ENCODE measurements at regions not wholly inside any gene's neighbourhood (a gene's known extent, or its start where the extent isn't known, plus 50 kb on each side); places are given as distances from the start of the nearest gene placed in this dataset.

- Histone ChIP-seq H3K36me3 (ENCODE audit: control insufficient read depth, insufficient read depth, low read length) (no peaks in the 10 kb centered on the region), H3K27ac (ENCODE audit: insufficient read depth, low read depth, low read length, poor library complexity, severe bottlenecking) (no peak overlapping the region), H3K9me3 (ENCODE audit: control insufficient read depth, low read length) (no peaks in the 10 kb centered on the region), H3K4me3 (ENCODE audit: insufficient read depth, low read depth, low read length) (no peak overlapping the region), H3K27me3 (ENCODE audit: control insufficient read depth, insufficient read depth, low read length, poor library complexity, severe bottlenecking) (no peaks in the 10 kb centered on the region), H3K4me1 (ENCODE audit: control insufficient read depth, insufficient read depth, low read length) (no peaks in the 10 kb centered on the region)
- 96 to 98% methylated on average over 2 of the region's 2 CpGs for WGBS, 2 experiments
Observed at GRCh38 chr12:5176036-5176435, 132.4 kb downstream of the KCNA5 start.

- no peak overlapping the region for H3K27ac ChIP-seq (ENCODE audit: insufficient read depth, low read depth, low read length, poor library complexity, severe bottlenecking)
- H3K36me3 ChIP-seq (ENCODE audit: control insufficient read depth, insufficient read depth, low read length), result no peaks in the 10 kb centered on the region
- no peaks in the 10 kb centered on the region for H3K9me3 ChIP-seq (ENCODE audit: control insufficient read depth, low read length)
- H3K4me1 ChIP-seq (ENCODE audit: control insufficient read depth, insufficient read depth, low read length), result no peaks in the 10 kb centered on the region
- WGBS, 2 experiments, result 61 to 63% methylated on average over 3 of the region's 3 CpGs
- no peak overlapping the region for H3K4me3 ChIP-seq (ENCODE audit: insufficient read depth, low read depth, low read length)
- H3K27me3 ChIP-seq (ENCODE audit: control insufficient read depth, insufficient read depth, low read length, poor library complexity, severe bottlenecking), result no peaks in the 10 kb centered on the region
Observed at GRCh38 chr12:5177096-5177495, 133.4 kb downstream of the KCNA5 start.

DNA sequence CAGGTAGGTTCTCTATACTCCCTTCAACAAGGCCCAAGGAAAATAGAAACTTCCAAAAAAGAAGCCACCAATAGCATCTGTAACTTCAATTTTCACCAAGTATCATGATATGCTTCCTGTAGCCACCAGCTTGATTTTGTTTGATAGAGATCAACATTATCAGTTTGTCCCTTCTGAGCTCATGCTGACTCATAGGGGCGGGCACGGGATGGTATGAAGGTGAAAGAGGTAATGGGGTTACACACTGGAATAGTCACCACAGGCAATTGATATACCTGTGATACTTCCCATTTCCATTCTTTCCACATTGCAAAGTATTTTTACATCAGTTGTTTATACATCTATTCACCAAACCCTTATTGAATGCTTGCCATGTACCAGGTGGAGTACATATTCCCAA is 134.1 kb downstream of the KCNA5 start:
- 95 to 100% methylated on average over 2 of the region's 2 CpGs for WGBS, 2 experiments
- Histone ChIP-seq H3K4me3 (ENCODE audit: insufficient read depth, low read depth, low read length) (no peak overlapping the region), H3K36me3 (ENCODE audit: control insufficient read depth, insufficient read depth, low read length) (no peaks in the 10 kb centered on the region), H3K27ac (ENCODE audit: insufficient read depth, low read depth, low read length, poor library complexity, severe bottlenecking) (no peak overlapping the region), H3K27me3 (ENCODE audit: control insufficient read depth, insufficient read depth, low read length, poor library complexity, severe bottlenecking) (no peaks in the 10 kb centered on the region), H3K9me3 (ENCODE audit: control insufficient read depth, low read length) (no peaks in the 10 kb centered on the region), H3K4me1 (ENCODE audit: control insufficient read depth, insufficient read depth, low read length) (no peaks in the 10 kb centered on the region)

DNA sequence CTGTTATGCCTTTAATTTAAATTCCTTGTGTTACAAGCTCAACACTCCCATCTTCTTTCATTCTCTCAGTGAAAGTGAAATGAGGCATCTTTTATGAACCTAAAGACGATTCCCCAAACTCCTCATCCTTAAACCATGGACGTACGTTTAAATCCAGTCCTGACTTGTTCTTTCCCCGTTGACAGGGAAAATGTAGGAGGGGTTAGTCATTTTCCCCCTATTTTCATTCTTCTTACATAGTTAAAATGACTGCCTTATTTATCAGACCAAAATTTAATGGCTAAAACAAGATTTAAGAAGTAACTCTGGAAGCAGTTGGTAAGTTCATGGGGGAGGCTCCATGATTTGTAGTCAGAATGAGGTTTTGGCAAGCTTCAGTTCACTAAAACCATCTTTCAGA is 134.9 kb downstream of the KCNA5 start:
- Histone ChIP-seq H3K9me3 (ENCODE audit: control insufficient read depth, low read length) (no peaks in the 10 kb centered on the region), H3K36me3 (ENCODE audit: control insufficient read depth, insufficient read depth, low read length) (no peaks in the 10 kb centered on the region), H3K4me3 (ENCODE audit: insufficient read depth, low read depth, low read length) (no peak overlapping the region), H3K27me3 (ENCODE audit: control insufficient read depth, insufficient read depth, low read length, poor library complexity, severe bottlenecking) (no peaks in the 10 kb centered on the region), H3K4me1 (ENCODE audit: control insufficient read depth, insufficient read depth, low read length) (no peaks in the 10 kb centered on the region), H3K27ac (ENCODE audit: insufficient read depth, low read depth, low read length, poor library complexity, severe bottlenecking) (no peak overlapping the region)
- 99 to 100% methylated on average over 1 to 4 of the region's 4 CpGs for WGBS, 2 experiments

- no peak overlapping the region for H3K4me3 ChIP-seq (ENCODE audit: insufficient read depth, low read depth, low read length)
- no peaks in the 10 kb centered on the region for H3K36me3 ChIP-seq (ENCODE audit: control insufficient read depth, insufficient read depth, low read length)
- 97 to 98% methylated on average over 5 of the region's 5 CpGs for WGBS, 2 experiments
- H3K27me3 ChIP-seq (ENCODE audit: control insufficient read depth, insufficient read depth, low read length, poor library complexity, severe bottlenecking), result no peaks in the 10 kb centered on the region
- H3K27ac ChIP-seq (ENCODE audit: insufficient read depth, low read depth, low read length, poor library complexity, severe bottlenecking), result no peak overlapping the region
- no peaks in the 10 kb centered on the region for H3K4me1 ChIP-seq (ENCODE audit: control insufficient read depth, insufficient read depth, low read length)
- no peaks in the 10 kb centered on the region for H3K9me3 ChIP-seq (ENCODE audit: control insufficient read depth, low read length)
Observed at GRCh38 chr12:5180496-5180895, 136.8 kb downstream of the KCNA5 start.

GRCh38 chr12:5184186-5184585 is 140.5 kb downstream of the KCNA5 start:
- H3K4me3 ChIP-seq (ENCODE audit: insufficient read depth, low read depth, low read length), result no peak overlapping the region
- H3K4me1 ChIP-seq (ENCODE audit: control insufficient read depth, insufficient read depth, low read length), result no peaks in the 10 kb centered on the region
- H3K27me3 ChIP-seq (ENCODE audit: control insufficient read depth, insufficient read depth, low read length, poor library complexity, severe bottlenecking), result no peaks in the 10 kb centered on the region
- H3K27ac ChIP-seq (ENCODE audit: insufficient read depth, low read depth, low read length, poor library complexity, severe bottlenecking), result no peak overlapping the region
- H3K9me3 ChIP-seq (ENCODE audit: control insufficient read depth, low read length), result no peaks in the 10 kb centered on the region
- no peaks in the 10 kb centered on the region for H3K36me3 ChIP-seq (ENCODE audit: control insufficient read depth, insufficient read depth, low read length)
- WGBS, 2 experiments, result 73 to 82% methylated on average over 5 of the region's 5 CpGs

DNA sequence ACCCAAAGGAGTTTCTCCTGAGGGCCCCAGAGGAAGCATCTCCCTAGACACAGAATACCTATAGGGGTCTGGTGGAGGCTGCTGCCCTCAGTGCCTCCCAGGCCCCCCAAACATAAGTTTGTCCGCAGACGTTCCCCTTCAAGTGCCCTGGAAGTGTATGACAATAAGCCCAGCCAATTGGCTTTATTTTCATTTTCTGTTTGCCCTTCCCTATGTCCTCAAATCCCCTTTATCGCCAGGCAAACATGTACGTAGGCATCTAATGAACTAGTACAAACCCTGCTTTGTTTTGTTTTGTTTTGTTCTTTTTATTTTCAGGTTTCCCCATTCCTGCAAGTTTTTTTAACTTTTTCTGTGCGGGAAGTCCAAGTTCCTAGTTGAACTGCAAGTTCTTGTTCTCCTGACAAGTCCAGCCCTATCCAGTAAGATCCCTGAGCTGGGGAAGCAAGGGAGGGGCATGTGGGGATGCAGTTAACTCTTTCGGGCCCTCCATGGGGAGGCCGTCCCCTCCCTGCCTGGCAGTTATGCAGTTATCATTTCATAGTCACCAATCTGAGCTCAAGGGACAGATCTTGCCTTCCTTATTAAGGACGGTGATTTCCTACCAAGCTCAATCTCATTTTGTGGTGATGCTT is 141.9 kb downstream of the KCNA5 start:
- no peaks in the 10 kb centered on the region for H3K27me3 ChIP-seq (ENCODE audit: control insufficient read depth, insufficient read depth, low read length, poor library complexity, severe bottlenecking)
- no peaks in the 10 kb centered on the region for H3K9me3 ChIP-seq (ENCODE audit: control insufficient read depth, low read length)
- H3K36me3 ChIP-seq (ENCODE audit: control insufficient read depth, insufficient read depth, low read length), result no peaks in the 10 kb centered on the region
- 96% methylated on average over 7 to 8 of the region's 8 CpGs for WGBS, 2 experiments
- H3K4me3 ChIP-seq (ENCODE audit: insufficient read depth, low read depth, low read length), result no peak overlapping the region
- H3K4me1 ChIP-seq (ENCODE audit: control insufficient read depth, insufficient read depth, low read length), result no peaks in the 10 kb centered on the region
- H3K27ac ChIP-seq (ENCODE audit: insufficient read depth, low read depth, low read length, poor library complexity, severe bottlenecking), result no peak overlapping the region

DNA sequence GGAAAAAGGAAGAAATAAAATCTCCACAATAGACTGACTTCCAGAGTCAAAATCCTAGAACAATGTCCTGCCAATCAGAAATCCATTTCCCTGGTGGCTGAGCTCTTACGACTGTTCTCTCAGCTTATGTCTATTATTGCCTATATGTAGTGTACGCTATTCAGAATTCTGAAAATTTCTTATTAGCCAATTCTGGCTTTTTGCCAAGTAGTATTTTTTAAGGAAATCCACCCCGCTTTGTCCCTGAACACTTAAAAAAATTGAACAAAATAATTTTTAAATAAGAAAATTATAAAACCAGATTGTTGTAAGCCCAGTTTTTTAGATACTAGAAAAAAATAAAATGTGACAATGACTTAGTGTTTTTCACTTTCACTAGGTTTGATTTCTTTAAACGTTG is 143.0 kb downstream of the KCNA5 start:
- no peaks in the 10 kb centered on the region for H3K36me3 ChIP-seq (ENCODE audit: control insufficient read depth, insufficient read depth, low read length)
- H3K4me1 ChIP-seq (ENCODE audit: control insufficient read depth, insufficient read depth, low read length), result no peaks in the 10 kb centered on the region
- H3K9me3 ChIP-seq (ENCODE audit: control insufficient read depth, low read length), result no peaks in the 10 kb centered on the region
- no peaks in the 10 kb centered on the region for H3K27me3 ChIP-seq (ENCODE audit: control insufficient read depth, insufficient read depth, low read length, poor library complexity, severe bottlenecking)
- H3K27ac ChIP-seq (ENCODE audit: insufficient read depth, low read depth, low read length, poor library complexity, severe bottlenecking), result no peak overlapping the region
- 98 to 100% methylated on average over 1 to 3 of the region's 4 CpGs for WGBS, 2 experiments
- H3K4me3 ChIP-seq (ENCODE audit: insufficient read depth, low read depth, low read length), result no peak overlapping the region

GRCh38 chr12:5187136-5187535 is 143.5 kb downstream of the KCNA5 start:
- WGBS, 2 experiments, result 100% methylated on average over 2 of the region's 2 CpGs
- no peak overlapping the region for H3K4me3 ChIP-seq (ENCODE audit: insufficient read depth, low read depth, low read length)
- no peak overlapping the region for H3K27ac ChIP-seq (ENCODE audit: insufficient read depth, low read depth, low read length, poor library complexity, severe bottlenecking)
- H3K4me1 ChIP-seq (ENCODE audit: control insufficient read depth, insufficient read depth, low read length), result no peaks in the 10 kb centered on the region
- no peaks in the 10 kb centered on the region for H3K27me3 ChIP-seq (ENCODE audit: control insufficient read depth, insufficient read depth, low read length, poor library complexity, severe bottlenecking)
- no peaks in the 10 kb centered on the region for H3K36me3 ChIP-seq (ENCODE audit: control insufficient read depth, insufficient read depth, low read length)
- no peaks in the 10 kb centered on the region for H3K9me3 ChIP-seq (ENCODE audit: control insufficient read depth, low read length)

DNA sequence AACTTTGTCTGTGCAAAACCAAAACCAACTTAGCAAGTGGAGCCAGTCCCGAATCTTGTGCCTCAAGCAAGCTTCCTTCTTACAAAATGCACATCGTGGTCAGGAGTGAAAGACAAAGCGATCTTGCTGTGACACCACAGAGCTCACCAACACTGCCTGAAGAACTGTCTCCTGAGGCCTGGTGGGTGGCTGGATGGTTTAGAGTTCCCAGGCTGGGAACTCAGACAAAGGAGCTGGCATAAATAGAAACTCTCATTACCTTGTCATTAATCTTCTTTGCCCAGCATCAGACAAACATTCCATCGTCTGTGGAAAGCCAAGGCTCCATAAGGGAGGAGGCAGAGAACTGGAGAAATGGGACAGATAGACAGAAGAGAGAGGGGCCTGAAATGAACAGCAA is 144.8 kb downstream of the KCNA5 start:
- Histone ChIP-seq H3K36me3 (ENCODE audit: control insufficient read depth, insufficient read depth, low read length) (no peaks in the 10 kb centered on the region), H3K4me1 (ENCODE audit: control insufficient read depth, insufficient read depth, low read length) (no peaks in the 10 kb centered on the region), H3K9me3 (ENCODE audit: control insufficient read depth, low read length) (no peaks in the 10 kb centered on the region), H3K27me3 (ENCODE audit: control insufficient read depth, insufficient read depth, low read length, poor library complexity, severe bottlenecking) (no peaks in the 10 kb centered on the region), H3K27ac (ENCODE audit: insufficient read depth, low read depth, low read length, poor library complexity, severe bottlenecking) (no peak overlapping the region), H3K4me3 (ENCODE audit: insufficient read depth, low read depth, low read length) (no peak overlapping the region)
- 81 to 90% methylated on average over 4 of the region's 4 CpGs for WGBS, 2 experiments

GRCh38 chr12:5189173-5189572 is 145.5 kb downstream of the KCNA5 start:
- H3K27ac ChIP-seq (ENCODE audit: insufficient read depth, low read depth, low read length, poor library complexity, severe bottlenecking), result no peak overlapping the region
- WGBS, 2 experiments, result 70 to 71% methylated on average over 4 of the region's 4 CpGs
- H3K27me3 ChIP-seq (ENCODE audit: control insufficient read depth, insufficient read depth, low read length, poor library complexity, severe bottlenecking), result no peaks in the 10 kb centered on the region
- no peak overlapping the region for H3K4me3 ChIP-seq (ENCODE audit: insufficient read depth, low read depth, low read length)
- no peaks in the 10 kb centered on the region for H3K4me1 ChIP-seq (ENCODE audit: control insufficient read depth, insufficient read depth, low read length)
- H3K36me3 ChIP-seq (ENCODE audit: control insufficient read depth, insufficient read depth, low read length), result no peaks in the 10 kb centered on the region
- H3K9me3 ChIP-seq (ENCODE audit: control insufficient read depth, low read length), result no peaks in the 10 kb centered on the region

Measured in ectodermal cell (in vitro differentiated cells).